SK-N-SH (cell line): ENCODE measurements at regions not wholly inside any gene's neighbourhood (a gene's known extent, or its start where the extent isn't known, plus 50 kb on each side); places are given as distances from the start of the nearest gene placed in this dataset.

Experiments
- CTCF ChIA-PET: fragments of 300-600, 350-600 bp; formaldehyde crosslinking; extraction: SDS; loops from one replicate; lab custom pipeline; 2021; lab: Yijun Ruan, JAX
- POLR2A ChIA-PET: fragments of 350-600 bp; sonication (Branson Sonifier 250); formaldehyde crosslinking; extraction: SDS; loops from one replicate; lab custom pipeline; 2020; ENCODE audit warnings: antibody characterized with exemption, inconsistent platforms; lab: Yijun Ruan, JAX
- DNase-seq: peaks from one replicate; pipeline ENCODE4 v3.0.0; 2012
- H2AFZ ChIP-seq: fragments of 200-600 bp; sonication (generic); 2 replicates; pipeline ENCODE4 v1.8.1; 2016; ENCODE audit warnings: antibody characterized with exemption, mild to moderate bottlenecking, low read depth
- H3F3A ChIP-seq: fragments of 200-600 bp; sonication (generic); replicated peaks from 2 replicates; pipeline ENCODE3; 2016; ENCODE audit warnings: antibody characterized with exemption, mild to moderate bottlenecking; ENCODE audit not compliant: insufficient read depth
- H3K27ac ChIP-seq, 2 experiments: fragments of 200-500 bp in 1 of 2; fragments of 200-600 bp in 1 of 2; sonication (Bioruptor generic) in 1 of 2; sonication (generic), shearing (Covaris generic) in 1 of 2; 2 replicates each; pipeline versions ENCODE4 v1.5.1 to v1.6.1; 2014 to 2016; ENCODE audit warnings: low read depth in 2 of 2, inconsistent platforms in 1 of 2, low read length in 1 of 2, mild to moderate bottlenecking in 1 of 2, mixed read lengths in 1 of 2
- H3K27me3 ChIP-seq: fragments of 200-600 bp; sonication (generic), shearing (Covaris generic); 2 replicates; pipeline ENCODE4 v1.6.1; 2016; ENCODE audit warnings: mixed run types; ENCODE audit not compliant: insufficient read depth
- H3K36me3 ChIP-seq, 2 experiments: fragments of 200-500 bp in 1 of 2; fragments of 200-600 bp in 1 of 2; sonication (Bioruptor generic) in 1 of 2; sonication (generic) in 1 of 2; replicated peaks in 1 of 2; 2 replicates each; pipeline versions ENCODE3 to v1.5.1; 2014 to 2016; ENCODE audit warnings: low read length in 1 of 2, mild to moderate bottlenecking in 1 of 2; ENCODE audit not compliant: insufficient read depth in 2 of 2, control insufficient read depth in 1 of 2
- H3K4me1 ChIP-seq, 2 experiments: fragments of 200-500 bp in 1 of 2; fragments of 200-600 bp in 1 of 2; sonication (Bioruptor generic) in 1 of 2; sonication (generic), shearing (Covaris generic) in 1 of 2; 2 replicates each; pipeline versions ENCODE4 v1.5.1 to v1.6.1; 2014 to 2016; ENCODE audit warnings: low read depth in 1 of 2, low read length in 1 of 2, mixed run types in 1 of 2; ENCODE audit not compliant: insufficient read depth in 2 of 2, control insufficient read depth in 1 of 2
- H3K4me2 ChIP-seq: fragments of 200-600 bp; sonication (generic), shearing (Covaris generic); 2 replicates; pipeline ENCODE4 v1.6.1; 2017; ENCODE audit warnings: mixed run types
- H3K4me3 ChIP-seq, 2 experiments: fragments of 200-500 bp in 1 of 2; fragments of 200-600 bp in 1 of 2; sonication (Bioruptor generic) in 1 of 2; sonication (generic), shearing (Covaris generic) in 1 of 2; 2 replicates each; pipeline versions ENCODE4 v1.5.1 to v1.8.1; 2014 to 2016; ENCODE audit warnings: low read depth in 2 of 2, inconsistent platforms in 1 of 2, low read length in 1 of 2, mild to moderate bottlenecking in 1 of 2, mixed read lengths in 1 of 2, moderate library complexity in 1 of 2
- H3K79me2 ChIP-seq: fragments of 200-600 bp; sonication (generic); 2 replicates; pipeline ENCODE4 v1.8.1; 2017; ENCODE audit warnings: mild to moderate bottlenecking; ENCODE audit not compliant: insufficient read depth
- H3K9ac ChIP-seq: fragments of 200-600 bp; sonication (generic); 2 replicates; pipeline ENCODE4 v1.6.1; 2017; ENCODE audit warnings: mixed run types
- H3K9me2 ChIP-seq: fragments of 200-600 bp; sonication (generic); 2 replicates; pipeline ENCODE4 v1.6.1; 2017; ENCODE audit warnings: mixed run types
- H3K9me3 ChIP-seq: fragments of 200-600 bp; sonication (generic); 2 replicates; pipeline ENCODE4 v1.6.1; 2017; ENCODE audit warnings: mixed run types, mild to moderate bottlenecking, moderate library complexity
- H4K20me1 ChIP-seq: fragments of 200-600 bp; sonication (generic); 2 replicates; pipeline ENCODE4 v1.6.1; 2017; ENCODE audit warnings: mild to moderate bottlenecking, mixed run types; ENCODE audit not compliant: insufficient read depth
- CHD2 ChIP-seq: fragments of 150-350 bp; IDR thresholded peaks from 2 replicates; pipeline ENCODE4 v1.6.1; 2018; ENCODE audit warnings: low read length; ENCODE audit not compliant: partially characterized antibody
- ELF1 ChIP-seq: IDR thresholded peaks from 2 replicates; pipeline ENCODE4 v1.4.0; 2012
- FOSL2 ChIP-seq: IDR thresholded peaks from 2 replicates; pipeline ENCODE4 v1.4.0; 2012; ENCODE audit warnings: low read depth, mild to moderate bottlenecking, moderate library complexity, borderline replicate concordance
- FOXM1 ChIP-seq: IDR thresholded peaks from 2 replicates; pipeline ENCODE4 v1.4.0; 2012; ENCODE audit warnings: low read depth, mild to moderate bottlenecking
- JUND ChIP-seq: IDR thresholded peaks from 2 replicates; pipeline ENCODE4 v1.4.0; 2012
- MEF2A ChIP-seq: IDR thresholded peaks from 2 replicates; pipeline ENCODE4 v1.4.0; 2012; ENCODE audit warnings: low read depth, borderline replicate concordance
- POLR2AphosphoS5 ChIP-seq: IDR thresholded peaks from 2 replicates; pipeline ENCODE4 v1.6.1; 2012; ENCODE audit warnings: low read depth, low read length
- TCF12 ChIP-seq: IDR thresholded peaks from 2 replicates; pipeline ENCODE4 v1.4.0; 2012
- YY1 ChIP-seq: IDR thresholded peaks from 2 replicates; pipeline ENCODE4 v1.4.0; 2012; ENCODE audit warnings: low read depth, mild to moderate bottlenecking
- WGBS: methylation state at CpG from one replicate; pipeline ENCODE4 v1.1.6; 2017; ENCODE audit warnings: low lambda C conversion rate; 5-methylcytosine and 5-hydroxymethylcytosine counted together
- TF ChIP-seq, protein P1 (sequence below): IDR thresholded peaks from 2 replicates; pipeline ENCODE4 v1.4.0; 2012; ENCODE audit warnings: low read depth, borderline replicate concordance
- TF ChIP-seq, protein P2 (sequence below): IDR thresholded peaks from 2 replicates; pipeline ENCODE4; 2012

DNA sequence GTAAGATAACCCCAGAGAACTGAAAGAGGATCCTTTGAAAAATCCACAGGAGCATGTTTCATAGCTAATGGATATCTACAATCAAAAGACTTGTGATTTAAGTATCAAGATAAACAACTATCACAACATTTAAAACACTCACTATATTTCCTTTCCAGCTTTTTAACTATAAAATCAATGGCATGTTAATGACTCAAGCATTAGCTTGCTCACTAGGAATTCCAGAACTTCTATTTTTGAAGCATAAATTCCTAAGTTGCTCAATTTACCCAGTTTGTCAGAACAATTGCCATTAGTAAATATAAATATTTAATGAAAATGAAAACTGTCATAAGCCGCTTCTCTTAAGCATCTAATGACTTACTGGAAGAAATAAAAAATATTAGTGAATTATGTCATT is 355.3 kb downstream of the PRELID2 start:
- no peak overlapping the region for H3K4me2 ChIP-seq
- CTCF ChIA-PET, result no interaction called here

DNA sequence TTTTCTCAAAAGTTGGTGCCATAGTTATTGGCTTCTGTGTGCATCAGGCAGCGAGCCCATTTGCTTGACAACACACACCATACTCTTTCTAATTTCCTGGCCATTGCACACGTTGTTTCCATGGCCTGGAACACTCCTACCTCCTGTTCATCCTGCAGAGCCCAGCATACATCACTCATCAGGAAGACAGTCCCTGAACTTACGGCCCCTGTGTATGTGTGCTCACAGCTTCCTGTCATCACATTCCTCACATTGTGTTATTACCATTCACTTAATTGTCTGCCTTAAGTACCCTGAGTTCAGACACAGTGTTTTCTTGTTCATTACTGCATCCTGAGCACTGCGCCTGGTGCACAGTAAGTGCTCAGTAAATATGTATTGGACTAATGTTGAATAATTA is 355.9 kb downstream of the PRELID2 start:
- no peaks in the 10 kb centered on the region for H3K9me2 ChIP-seq
- WGBS, result 68% methylated on average over 4 of the region's 4 CpGs
- peak overlapping the region in 1 of 2 experiments; percentile 14; a peak in 1 of 4 replicates for H3K27ac ChIP-seq
- peaks cover 15% of the 10 kb centered on the region for H3F3A ChIP-seq
- H3K9me3 ChIP-seq, result no peaks in the 10 kb centered on the region
- H3K27me3 ChIP-seq, result no peaks in the 10 kb centered on the region
- no peaks in the 10 kb centered on the region for H3K36me3 ChIP-seq
- TF ChIP-seq FOXM1 (no peak), ELF1 (no peak), YY1 (no peak), POLR2AphosphoS5 (no peak)
- H3K4me2 ChIP-seq, result no peak overlapping the region
- CTCF ChIA-PET, result no interaction called here
- peak overlapping the region; percentile 5; the same call in 1 of the 2 replicates for H2AFZ ChIP-seq
- H3K9ac ChIP-seq, result no peak overlapping the region
- H3K4me1 ChIP-seq, result peaks cover 0 to 20% of the 10 kb centered on the region in 2 experiments; a peak in 1 of 4 replicates
- H3K79me2 ChIP-seq, result no peaks in the 10 kb centered on the region
- no peak overlapping the region; a peak in 1 of 4 replicates for H3K4me3 ChIP-seq
- POLR2A ChIA-PET, result no interaction called here
- H4K20me1 ChIP-seq, result no peaks in the 10 kb centered on the region
- DNase-seq, result no peak

More for the DNA sequence above, 355.3 kb downstream of the PRELID2 start:
- H2AFZ ChIP-seq, result peak overlapping the region; percentile 5; the same call in 1 of the 2 replicates
- no peaks in the 10 kb centered on the region for H3K36me3 ChIP-seq
- no peaks in the 10 kb centered on the region for H3K9me3 ChIP-seq
- H3K27me3 ChIP-seq, result no peaks in the 10 kb centered on the region
- WGBS, result 77% methylated on average over 1 of the region's 1 CpG
- H3K79me2 ChIP-seq, result no peaks in the 10 kb centered on the region
- peaks cover 0 to 20% of the 10 kb centered on the region in 2 experiments; a peak in 1 of 4 replicates for H3K4me1 ChIP-seq
- peaks cover 15% of the 10 kb centered on the region for H3F3A ChIP-seq
- no peak for DNase-seq
- no peaks in the 10 kb centered on the region for H3K9me2 ChIP-seq
- no peak overlapping the region for H3K9ac ChIP-seq
- peak overlapping the region in 1 of 2 experiments; percentile 14; a peak in 1 of 4 replicates for H3K27ac ChIP-seq
- POLR2A ChIA-PET, result no interaction called here
- TF ChIP-seq CHD2 (no peak), FOSL2 (peak; percentile 51), MEF2A (peak; percentile 45; the same call in 1 of the 2 replicates), TCF12 (peak; percentile 43; the same call in 1 of the 2 replicates), JUND (0 out of 2 replicates have a peak, but pooled peaks have one; percentile 28)
- TF ChIP-seq, protein P1, sequence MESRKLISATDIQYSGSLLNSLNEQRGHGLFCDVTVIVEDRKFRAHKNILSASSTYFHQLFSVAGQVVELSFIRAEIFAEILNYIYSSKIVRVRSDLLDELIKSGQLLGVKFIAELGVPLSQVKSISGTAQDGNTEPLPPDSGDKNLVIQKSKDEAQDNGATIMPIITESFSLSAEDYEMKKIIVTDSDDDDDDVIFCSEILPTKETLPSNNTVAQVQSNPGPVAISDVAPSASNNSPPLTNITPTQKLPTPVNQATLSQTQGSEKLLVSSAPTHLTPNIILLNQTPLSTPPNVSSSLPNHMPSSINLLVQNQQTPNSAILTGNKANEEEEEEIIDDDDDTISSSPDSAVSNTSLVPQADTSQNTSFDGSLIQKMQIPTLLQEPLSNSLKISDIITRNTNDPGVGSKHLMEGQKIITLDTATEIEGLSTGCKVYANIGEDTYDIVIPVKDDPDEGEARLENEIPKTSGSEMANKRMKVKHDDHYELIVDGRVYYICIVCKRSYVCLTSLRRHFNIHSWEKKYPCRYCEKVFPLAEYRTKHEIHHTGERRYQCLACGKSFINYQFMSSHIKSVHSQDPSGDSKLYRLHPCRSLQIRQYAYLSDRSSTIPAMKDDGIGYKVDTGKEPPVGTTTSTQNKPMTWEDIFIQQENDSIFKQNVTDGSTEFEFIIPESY, result no peak
- TF ChIP-seq, protein P2, sequence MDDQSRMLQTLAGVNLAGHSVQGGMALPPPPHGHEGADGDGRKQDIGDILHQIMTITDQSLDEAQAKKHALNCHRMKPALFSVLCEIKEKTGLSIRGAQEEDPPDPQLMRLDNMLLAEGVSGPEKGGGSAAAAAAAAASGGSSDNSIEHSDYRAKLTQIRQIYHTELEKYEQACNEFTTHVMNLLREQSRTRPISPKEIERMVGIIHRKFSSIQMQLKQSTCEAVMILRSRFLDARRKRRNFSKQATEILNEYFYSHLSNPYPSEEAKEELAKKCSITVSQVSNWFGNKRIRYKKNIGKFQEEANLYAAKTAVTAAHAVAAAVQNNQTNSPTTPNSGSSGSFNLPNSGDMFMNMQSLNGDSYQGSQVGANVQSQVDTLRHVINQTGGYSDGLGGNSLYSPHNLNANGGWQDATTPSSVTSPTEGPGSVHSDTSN, result 0 out of 2 replicates have a peak, but pooled peaks have one; percentile 18
- no peaks in the 10 kb centered on the region for H4K20me1 ChIP-seq
- H3K4me3 ChIP-seq, result no peak overlapping the region
